H1 (cell line): ENCODE measurements at regions not wholly inside any gene's neighbourhood (a gene's known extent, or its start where the extent isn't known, plus 50 kb on each side); places are given as distances from the start of the nearest gene placed in this dataset.

Experiments
- SIN3A ChIP-seq, 2 experiments: IDR thresholded peaks in 1 of 2; conservative IDR thresholded peaks in 1 of 2; 2 replicates each; pipeline ENCODE4 v1.6.1; 2011 to 2012; ENCODE audit warnings: low read length in 2 of 2, improper control_type of control experiment in 1 of 2, low read depth in 1 of 2, mild to moderate bottlenecking in 1 of 2
- SP2 ChIP-seq: IDR thresholded peaks from 2 replicates; pipeline ENCODE4 v1.6.1; 2012; ENCODE audit warnings: mild to moderate bottlenecking, low read length, inconsistent platforms
- TF ChIP-seq, protein P1 (sequence below): fragments of 300-600 bp; sonication (generic); IDR thresholded peaks from 2 replicates; pipeline ENCODE4 v1.7.1; 2012; ENCODE audit warnings: low read length, moderate library complexity, mild to moderate bottlenecking, inconsistent platforms; ENCODE audit not compliant: insufficient replicate concordance

DNA sequence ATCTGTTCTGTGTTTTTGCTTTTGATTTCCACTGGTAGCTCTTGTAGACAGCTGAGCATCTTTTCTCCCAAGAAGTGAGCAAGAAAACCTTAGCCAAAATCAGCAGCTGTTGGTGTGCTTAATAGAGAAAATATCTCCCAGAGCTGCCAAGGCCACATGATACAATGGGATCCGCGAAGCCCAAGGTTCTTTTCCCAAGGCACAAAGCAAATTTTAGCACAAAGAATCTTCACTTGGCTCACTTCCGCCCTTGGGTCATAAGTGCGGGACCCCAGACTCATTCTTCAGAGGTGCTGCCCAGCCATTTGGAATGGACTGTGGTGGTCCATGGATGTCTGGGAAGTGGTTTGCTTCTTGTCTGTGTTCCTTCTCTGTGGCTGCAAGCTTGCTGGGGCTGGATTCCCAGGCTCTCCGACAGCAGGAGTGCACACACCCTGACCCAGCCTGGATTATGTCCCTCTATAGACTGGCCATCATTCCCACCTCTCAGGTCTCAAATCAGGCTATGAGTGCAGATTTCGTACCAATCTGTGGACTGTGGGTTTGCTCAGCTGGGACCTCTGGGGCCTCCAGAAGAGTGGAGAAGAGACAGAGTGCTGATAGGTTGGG lies 93.0 kb upstream of the TMEM72 start (continued):
- TF ChIP-seq, protein P1, sequence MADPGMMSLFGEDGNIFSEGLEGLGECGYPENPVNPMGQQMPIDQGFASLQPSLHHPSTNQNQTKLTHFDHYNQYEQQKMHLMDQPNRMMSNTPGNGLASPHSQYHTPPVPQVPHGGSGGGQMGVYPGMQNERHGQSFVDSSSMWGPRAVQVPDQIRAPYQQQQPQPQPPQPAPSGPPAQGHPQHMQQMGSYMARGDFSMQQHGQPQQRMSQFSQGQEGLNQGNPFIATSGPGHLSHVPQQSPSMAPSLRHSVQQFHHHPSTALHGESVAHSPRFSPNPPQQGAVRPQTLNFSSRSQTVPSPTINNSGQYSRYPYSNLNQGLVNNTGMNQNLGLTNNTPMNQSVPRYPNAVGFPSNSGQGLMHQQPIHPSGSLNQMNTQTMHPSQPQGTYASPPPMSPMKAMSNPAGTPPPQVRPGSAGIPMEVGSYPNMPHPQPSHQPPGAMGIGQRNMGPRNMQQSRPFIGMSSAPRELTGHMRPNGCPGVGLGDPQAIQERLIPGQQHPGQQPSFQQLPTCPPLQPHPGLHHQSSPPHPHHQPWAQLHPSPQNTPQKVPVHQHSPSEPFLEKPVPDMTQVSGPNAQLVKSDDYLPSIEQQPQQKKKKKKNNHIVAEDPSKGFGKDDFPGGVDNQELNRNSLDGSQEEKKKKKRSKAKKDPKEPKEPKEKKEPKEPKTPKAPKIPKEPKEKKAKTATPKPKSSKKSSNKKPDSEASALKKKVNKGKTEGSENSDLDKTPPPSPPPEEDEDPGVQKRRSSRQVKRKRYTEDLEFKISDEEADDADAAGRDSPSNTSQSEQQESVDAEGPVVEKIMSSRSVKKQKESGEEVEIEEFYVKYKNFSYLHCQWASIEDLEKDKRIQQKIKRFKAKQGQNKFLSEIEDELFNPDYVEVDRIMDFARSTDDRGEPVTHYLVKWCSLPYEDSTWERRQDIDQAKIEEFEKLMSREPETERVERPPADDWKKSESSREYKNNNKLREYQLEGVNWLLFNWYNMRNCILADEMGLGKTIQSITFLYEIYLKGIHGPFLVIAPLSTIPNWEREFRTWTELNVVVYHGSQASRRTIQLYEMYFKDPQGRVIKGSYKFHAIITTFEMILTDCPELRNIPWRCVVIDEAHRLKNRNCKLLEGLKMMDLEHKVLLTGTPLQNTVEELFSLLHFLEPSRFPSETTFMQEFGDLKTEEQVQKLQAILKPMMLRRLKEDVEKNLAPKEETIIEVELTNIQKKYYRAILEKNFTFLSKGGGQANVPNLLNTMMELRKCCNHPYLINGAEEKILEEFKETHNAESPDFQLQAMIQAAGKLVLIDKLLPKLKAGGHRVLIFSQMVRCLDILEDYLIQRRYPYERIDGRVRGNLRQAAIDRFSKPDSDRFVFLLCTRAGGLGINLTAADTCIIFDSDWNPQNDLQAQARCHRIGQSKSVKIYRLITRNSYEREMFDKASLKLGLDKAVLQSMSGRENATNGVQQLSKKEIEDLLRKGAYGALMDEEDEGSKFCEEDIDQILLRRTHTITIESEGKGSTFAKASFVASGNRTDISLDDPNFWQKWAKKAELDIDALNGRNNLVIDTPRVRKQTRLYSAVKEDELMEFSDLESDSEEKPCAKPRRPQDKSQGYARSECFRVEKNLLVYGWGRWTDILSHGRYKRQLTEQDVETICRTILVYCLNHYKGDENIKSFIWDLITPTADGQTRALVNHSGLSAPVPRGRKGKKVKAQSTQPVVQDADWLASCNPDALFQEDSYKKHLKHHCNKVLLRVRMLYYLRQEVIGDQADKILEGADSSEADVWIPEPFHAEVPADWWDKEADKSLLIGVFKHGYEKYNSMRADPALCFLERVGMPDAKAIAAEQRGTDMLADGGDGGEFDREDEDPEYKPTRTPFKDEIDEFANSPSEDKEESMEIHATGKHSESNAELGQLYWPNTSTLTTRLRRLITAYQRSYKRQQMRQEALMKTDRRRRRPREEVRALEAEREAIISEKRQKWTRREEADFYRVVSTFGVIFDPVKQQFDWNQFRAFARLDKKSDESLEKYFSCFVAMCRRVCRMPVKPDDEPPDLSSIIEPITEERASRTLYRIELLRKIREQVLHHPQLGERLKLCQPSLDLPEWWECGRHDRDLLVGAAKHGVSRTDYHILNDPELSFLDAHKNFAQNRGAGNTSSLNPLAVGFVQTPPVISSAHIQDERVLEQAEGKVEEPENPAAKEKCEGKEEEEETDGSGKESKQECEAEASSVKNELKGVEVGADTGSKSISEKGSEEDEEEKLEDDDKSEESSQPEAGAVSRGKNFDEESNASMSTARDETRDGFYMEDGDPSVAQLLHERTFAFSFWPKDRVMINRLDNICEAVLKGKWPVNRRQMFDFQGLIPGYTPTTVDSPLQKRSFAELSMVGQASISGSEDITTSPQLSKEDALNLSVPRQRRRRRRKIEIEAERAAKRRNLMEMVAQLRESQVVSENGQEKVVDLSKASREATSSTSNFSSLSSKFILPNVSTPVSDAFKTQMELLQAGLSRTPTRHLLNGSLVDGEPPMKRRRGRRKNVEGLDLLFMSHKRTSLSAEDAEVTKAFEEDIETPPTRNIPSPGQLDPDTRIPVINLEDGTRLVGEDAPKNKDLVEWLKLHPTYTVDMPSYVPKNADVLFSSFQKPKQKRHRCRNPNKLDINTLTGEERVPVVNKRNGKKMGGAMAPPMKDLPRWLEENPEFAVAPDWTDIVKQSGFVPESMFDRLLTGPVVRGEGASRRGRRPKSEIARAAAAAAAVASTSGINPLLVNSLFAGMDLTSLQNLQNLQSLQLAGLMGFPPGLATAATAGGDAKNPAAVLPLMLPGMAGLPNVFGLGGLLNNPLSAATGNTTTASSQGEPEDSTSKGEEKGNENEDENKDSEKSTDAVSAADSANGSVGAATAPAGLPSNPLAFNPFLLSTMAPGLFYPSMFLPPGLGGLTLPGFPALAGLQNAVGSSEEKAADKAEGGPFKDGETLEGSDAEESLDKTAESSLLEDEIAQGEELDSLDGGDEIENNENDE: no peak
- TF ChIP-seq SIN3A (conservative IDR thresholded peaks at IDR 0.05 in 1 of 2, IDR thresholded peaks at IDR 0.05 in 1 of 2; ENCODE audit: low read depth in 1 of 2, low read length in 2 of 2): no peak
- no peak for TF ChIP-seq SP2
